ENCODE measurements at regions not wholly inside any gene's neighbourhood (a gene's known extent, or its start where the extent isn't known, plus 50 kb on each side); places are given as distances from the start of the nearest gene placed in this dataset.

- TF ChIP-seq DZIP1 (CRISPR knock-in tag; IDR thresholded peaks at IDR 0.05) = no peak
- TF ChIP-seq ZFYVE20 (CRISPR knock-in tag; IDR thresholded peaks at IDR 0.05; ENCODE audit: borderline replicate concordance, low read depth) = no peak
Measured at GRCh38 chr3:124489506-124489905, 240.7 kb upstream of the UMPS start (continued).

GRCh38 chr3:124491098-124491497, 239.2 kb upstream of the UMPS start:
- CTCF ChIA-PET (ENCODE audit: low intra/inter-chr PET ratio, low total read pairs) = no interaction called here
- DNase-seq (ENCODE audit: low spot score) (no peak), ATAC-seq (no peak), FAIRE-seq (no peak)
- 38% methylated on average over 8 of the region's 8 CpGs for WGBS (ENCODE audit: low lambda C conversion rate)
- BruUV-seq (replicated peaks) = no TSS peak
- intact Hi-C loops (cut with micrococcal nuclease; ENCODE audit: unreplicated experiment) (no loop called here), in situ Hi-C loops (cut with HindIII; ENCODE audit: extremely low pct_ligation_motif_present, low pct_unique_long_range_greater_than_20kb) (loop anchor here (5.0 kb wide), 1 partner anchor 61 kb away; no protein-coding TSS in a partner anchor)
- no peak overlapping the region for H3K27ac ChIP-seq (ENCODE audit: extremely low read length, insufficient read depth, low read length)
- no peak overlapping the region for H2AFZ ChIP-seq (ENCODE audit: low read length)
- no peaks in the 10 kb centered on the region for H3K9me3 ChIP-seq (ENCODE audit: low read length)
- H3K79me2 ChIP-seq (ENCODE audit: insufficient read depth, low read length) = no peaks in the 10 kb centered on the region
- no peaks in the 10 kb centered on the region for H3K4me1 ChIP-seq (ENCODE audit: insufficient read depth, low read length)
- POLR2A ChIA-PET = no interaction called here
- H3K27me3 ChIP-seq (ENCODE audit: control insufficient read depth in 1 of 2, insufficient read depth in 2 of 2, low read length in 2 of 2) = peaks cover 1 to 20% of the 10 kb centered on the region in 2 experiments; a peak in 2 of 5 replicates
- no peaks in the 10 kb centered on the region for H4K20me1 ChIP-seq (ENCODE audit: insufficient read depth, low read length)
- H3K4me3 ChIP-seq (replicated peaks in 1 of 3; ENCODE audit: insufficient read depth in 1 of 3, low read depth in 2 of 3, low read length in 3 of 3) = no peak overlapping the region
- no peak overlapping the region for H3K9ac ChIP-seq (ENCODE audit: insufficient read depth, low read depth, low read length)
- no peak overlapping the region for H3K4me2 ChIP-seq (ENCODE audit: low read depth, low read length)
- H3K36me3 ChIP-seq (replicated peaks in 1 of 2; ENCODE audit: control insufficient read depth in 1 of 2, insufficient read depth in 2 of 2, low read length in 2 of 2) = no peaks in the 10 kb centered on the region
- TF ChIP-seq CBX5 (CRISPR knock-in tag; IDR thresholded peaks at IDR 0.05; ENCODE audit: borderline replicate concordance) (no peak), ZNF333 (CRISPR knock-in tag; IDR thresholded peaks at IDR 0.05; ENCODE audit: borderline replicate concordance) (no peak), DPF2 (CRISPR knock-in tag; IDR thresholded peaks at IDR 0.05; ENCODE audit: borderline replicate concordance, low read depth) (no peak), ZNF589 (CRISPR knock-in tag; conservative IDR thresholded peaks at IDR 0.05) (no peak), ZSCAN31 (CRISPR knock-in tag; IDR thresholded peaks at IDR 0.05; ENCODE audit: low read depth) (no peak), ZNF530 (CRISPR knock-in tag; IDR thresholded peaks at IDR 0.05; ENCODE audit: low read depth) (no peak), ZNF414 (CRISPR knock-in tag; IDR thresholded peaks at IDR 0.05) (no peak), HNF1A (IDR thresholded peaks at IDR 0.05; ENCODE audit: low read depth) (no peak), HNF1A (CRISPR knock-in tag; IDR thresholded peaks at IDR 0.05; ENCODE audit: borderline replicate concordance) (no peak), CBX2 (IDR thresholded peaks at IDR 0.05; ENCODE audit: low read depth, low read length) (no peak), CBX2 (CRISPR knock-in tag; IDR thresholded peaks at IDR 0.05; ENCODE audit: low read depth) (no peak), ZNF282 (IDR thresholded peaks at IDR 0.05; ENCODE audit: partially characterized antibody) (no peak), SAFB2 (CRISPR knock-in tag; IDR thresholded peaks at IDR 0.05; ENCODE audit: borderline replicate concordance, low read depth) (no peak), SRSF9 (IDR thresholded peaks at IDR 0.05; ENCODE audit: borderline replicate concordance, insufficient read depth, low read depth, low read length, poor library complexity, severe bottlenecking) (no peak), DMAP1 (CRISPR knock-in tag; IDR thresholded peaks at IDR 0.05) (no peak)

Measured in HepG2 (cell line).